ENCODE measurements at regions not wholly inside any gene's neighbourhood (a gene's known extent, or its start where the extent isn't known, plus 50 kb on each side); places are given as distances from the start of the nearest gene placed in this dataset.

GRCh38 chr2:207401338-207401737, 128.4 kb upstream of the CREB1 start:
- no peak for TF ChIP-seq EZH2phosphoT487 (IDR thresholded peaks at IDR 0.05; ENCODE audit: low read depth, severe bottlenecking, unreplicated experiment)
- TF ChIP-seq CTCF (IDR thresholded peaks at IDR 0.05; ENCODE audit: poor library complexity), result no peak
- TF ChIP-seq EZH2 (IDR thresholded peaks at IDR 0.05; ENCODE audit: borderline replicate concordance), result no peak
